Endothelial cell of umbilical vein (primary cell): ENCODE measurements at regions not wholly inside any gene's neighbourhood (a gene's known extent, or its start where the extent isn't known, plus 50 kb on each side); places are given as distances from the start of the nearest gene placed in this dataset.

Experiments
- CTCF ChIP-seq, 2 donors: IDR thresholded peaks; 1 replicate in 1 of 2; 2 replicates in 1 of 2; pipeline ENCODE4 v1.5.1; 2011; ENCODE audit warnings: low read length in 2 of 2, mild to moderate bottlenecking in 2 of 2, moderate library complexity in 2 of 2, control low read depth in 1 of 2, inconsistent platforms in 1 of 2, low read depth in 1 of 2; ENCODE audit not compliant: insufficient read depth in 1 of 2; ENCODE audit errors: extremely low read depth in 1 of 2
- EZH2 ChIP-seq: IDR thresholded peaks from 2 replicates; pipeline ENCODE4 v1.6.1; 2012; ENCODE audit warnings: borderline replicate concordance, low read depth, mild to moderate bottlenecking, moderate library complexity, low read length, inconsistent platforms; ENCODE audit not compliant: severe bottlenecking
- FOS ChIP-seq: IDR thresholded peaks from 2 replicates; pipeline ENCODE4 v1.6.1; 2011; ENCODE audit warnings: mild to moderate bottlenecking, low read length, moderate library complexity, borderline replicate concordance; ENCODE audit not compliant: insufficient read depth
- MYC ChIP-seq: IDR thresholded peaks from one replicate; pipeline ENCODE4 v1.6.1; 2011; ENCODE audit warnings: mild to moderate bottlenecking, low read depth, low read length
- POLR2A ChIP-seq: IDR thresholded peaks from 2 replicates; pipeline ENCODE4 v1.6.1; 2012; ENCODE audit warnings: low read depth, mild to moderate bottlenecking, control low read depth, low read length
- POLR2AphosphoS5 ChIP-seq: IDR thresholded peaks from 2 replicates; pipeline ENCODE4 v1.6.1; 2012; ENCODE audit warnings: low read depth, mild to moderate bottlenecking, control low read depth, low read length, moderate library complexity; ENCODE audit not compliant: insufficient read depth

GRCh38 chr20:52062452-52063209, 128.9 kb downstream of the ZFP64 start:
- TF ChIP-seq POLR2A (no peak), CTCF (IDR thresholded peaks at IDR 0.05; ENCODE audit: extremely low read depth in 1 of 2, insufficient read depth in 1 of 2, low read depth in 1 of 2, low read length in 2 of 2) (no peak), FOS (no peak), EZH2 (no peak), POLR2AphosphoS5 (no peak), MYC (no peak)
